PC-9 (cell line): ENCODE measurements at regions not wholly inside any gene's neighbourhood (a gene's known extent, or its start where the extent isn't known, plus 50 kb on each side); places are given as distances from the start of the nearest gene placed in this dataset.

Experiments
- BruUV-seq: library from RNA; stranded (reverse); fragments of 400-500 nt; replicated peaks from 2 replicates; lab custom pipeline; 2021; lab: Mats Ljungman, UMichigan
- CTCF ChIA-PET: fragments of 300-600 bp; sonication (Branson Sonifier 250); formaldehyde crosslinking; loops from one replicate; lab custom pipeline; 2022; ENCODE audit warnings: antibody characterized with exemption; lab: Charles Lee
- POLR2A ChIA-PET: fragments of 300-600 bp; sonication (Branson Sonifier 250); formaldehyde crosslinking; loops from one replicate; lab custom pipeline; 2022; ENCODE audit warnings: antibody characterized with exemption; ENCODE audit not compliant: unreplicated experiment; lab: Charles Lee
- DNase-seq, 2 experiments: peaks; one replicate each; pipeline versions ENCODE4 v3.0.0 to v3.0.0-alpha.2; 2015 to 2022; ENCODE audit warnings: mixed read lengths in 1 of 2
- H2AFZ ChIP-seq: fragments of 200-600 bp; sonication (generic); 2 replicates; pipeline ENCODE4 v1.8.1; 2017; ENCODE audit warnings: antibody characterized with exemption
- H3F3A ChIP-seq: fragments of 200-600 bp; sonication (generic); 2 replicates; pipeline ENCODE4 v1.8.1; 2017; ENCODE audit warnings: antibody characterized with exemption, mild to moderate bottlenecking, low read depth; ENCODE audit not compliant: insufficient read depth
- H3K27ac ChIP-seq: fragments of 200-600 bp; sonication (generic); 2 replicates; pipeline ENCODE4 v1.6.1; 2016; ENCODE audit warnings: mixed run types
- H3K27me3 ChIP-seq: fragments of 200-600 bp; sonication (generic); 2 replicates; pipeline ENCODE4 v1.6.1; 2016; ENCODE audit warnings: low read depth, mixed run types; ENCODE audit not compliant: insufficient read depth
- H3K36me3 ChIP-seq: fragments of 200-600 bp; sonication (generic); 2 replicates; pipeline ENCODE4 v1.6.1; 2016; ENCODE audit warnings: low read depth, mixed run types
- H3K4me1 ChIP-seq: fragments of 200-600 bp; sonication (generic); replicated peaks from 2 replicates; pipeline ENCODE4 v1.6.1; 2016; ENCODE audit warnings: mixed run types; ENCODE audit not compliant: insufficient read depth
- H3K4me2 ChIP-seq: fragments of 200-600 bp; sonication (generic); 2 replicates; pipeline ENCODE4 v1.6.1; 2017; ENCODE audit warnings: mixed run types
- H3K4me3 ChIP-seq: fragments of 200-600 bp; sonication (generic); 2 replicates; pipeline ENCODE4 v1.6.1; 2016; ENCODE audit warnings: mixed run types
- H3K79me2 ChIP-seq: fragments of 200-600 bp; sonication (generic); 2 replicates; pipeline ENCODE4 v1.6.1; 2017; ENCODE audit warnings: low read depth, mixed run types
- H3K9me2 ChIP-seq: fragments of 200-600 bp; sonication (generic); 2 replicates; pipeline ENCODE4 v1.8.1; 2017; ENCODE audit warnings: mild to moderate bottlenecking; ENCODE audit not compliant: insufficient read depth
- H3K9me3 ChIP-seq: fragments of 200-600 bp; sonication (generic); 2 replicates; pipeline ENCODE4 v1.8.1; 2016; ENCODE audit warnings: low read depth; ENCODE audit not compliant: insufficient read depth
- H4K20me1 ChIP-seq: fragments of 200-600 bp; sonication (generic); 2 replicates; pipeline ENCODE4 v1.8.1; 2017; ENCODE audit not compliant: insufficient read depth
- CTCF ChIP-seq: fragments of 200-600 bp; sonication (generic); conservative IDR thresholded peaks from 2 replicates; pipeline ENCODE4 v1.6.1; 2017; ENCODE audit warnings: mixed run types, antibody characterized with exemption, mild to moderate bottlenecking, moderate library complexity
- EZH2 ChIP-seq: fragments of 200-600 bp; sonication (generic); IDR thresholded peaks from 2 replicates; pipeline ENCODE4 v1.8.0; 2017; ENCODE audit warnings: antibody characterized with exemption, low read depth
- intact Hi-C: fragments of 100-400 bp; cut with micrococcal nuclease; formaldehyde crosslinking; loops from one replicate; pipeline ENCODE4 v1.10.0; 2022; ENCODE audit not compliant: unreplicated experiment

- Histone ChIP-seq H3K79me2 (no peaks in the 10 kb centered on the region), H4K20me1 (no peaks in the 10 kb centered on the region), H3K4me2 (no peak overlapping the region), H2AFZ (no peak overlapping the region), H3K4me3 (no peak overlapping the region), H3K27me3 (no peaks in the 10 kb centered on the region), H3K9me2 (no peaks in the 10 kb centered on the region), H3K36me3 (no peaks in the 10 kb centered on the region), H3F3A (no peaks in the 10 kb centered on the region), H3K4me1 (no peaks in the 10 kb centered on the region), H3K27ac (no peak overlapping the region), H3K9me3 (no peaks in the 10 kb centered on the region)
- CTCF ChIA-PET: no interaction called here
- intact Hi-C loops: no loop called here
- BruUV-seq: no TSS peak
- DNase-seq: no peak
- POLR2A ChIA-PET: no interaction called here
- TF ChIP-seq EZH2 (no peak), CTCF (no peak)
Observed at GRCh38 chr3:64935971-64936370, 248.2 kb upstream of the ADAMTS9 start.

GRCh38 chr3:64932666-64933342, 245.0 kb upstream of the ADAMTS9 start:
- H3K4me2 ChIP-seq: no peak overlapping the region
- H4K20me1 ChIP-seq: no peaks in the 10 kb centered on the region
- H3K27me3 ChIP-seq: no peaks in the 10 kb centered on the region
- H3K79me2 ChIP-seq: no peaks in the 10 kb centered on the region
- H3F3A ChIP-seq: no peaks in the 10 kb centered on the region
- POLR2A ChIA-PET: no interaction called here
- intact Hi-C loops: no loop called here
- H3K9me3 ChIP-seq: no peaks in the 10 kb centered on the region
- CTCF ChIA-PET: no interaction called here
- H3K4me1 ChIP-seq: no peaks in the 10 kb centered on the region
- no peak overlapping the region for H3K4me3 ChIP-seq
- no peak overlapping the region for H3K27ac ChIP-seq
- TF ChIP-seq EZH2 (no peak), CTCF (no peak)
- no peak overlapping the region for H2AFZ ChIP-seq
- H3K9me2 ChIP-seq: no peaks in the 10 kb centered on the region
- DNase-seq: no peak
- no TSS peak for BruUV-seq
- no peaks in the 10 kb centered on the region for H3K36me3 ChIP-seq

DNA sequence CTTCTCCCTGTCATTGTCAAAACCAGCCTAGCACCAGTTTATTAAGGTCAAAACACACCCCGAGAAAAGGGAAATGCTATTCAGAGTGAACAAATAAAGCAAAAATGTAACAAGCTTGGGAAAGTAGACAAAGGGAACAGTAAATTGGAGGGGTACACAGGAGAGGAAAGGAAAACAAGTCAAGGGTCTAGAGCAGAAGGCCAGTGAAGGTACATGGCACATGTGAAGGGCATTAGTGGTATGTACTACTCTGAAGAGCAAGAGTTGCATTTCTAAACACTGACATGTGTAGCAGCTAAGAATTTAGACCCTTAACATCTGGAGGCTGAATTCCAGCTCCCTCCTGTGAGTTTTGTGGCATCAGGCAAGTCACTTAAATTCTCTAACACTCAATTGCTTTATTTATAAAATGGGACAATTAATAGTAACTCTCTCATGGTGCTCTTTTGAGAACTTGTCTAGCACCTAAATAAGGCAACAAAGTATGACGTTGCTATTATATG, 244.3 kb upstream of the ADAMTS9 start:
- no peaks in the 10 kb centered on the region for H3K79me2 ChIP-seq
- no peak for TF ChIP-seq CTCF
- no peak for TF ChIP-seq EZH2
- H3K9me2 ChIP-seq: no peaks in the 10 kb centered on the region
- H3F3A ChIP-seq: no peaks in the 10 kb centered on the region
- H3K9me3 ChIP-seq: no peaks in the 10 kb centered on the region
- CTCF ChIA-PET: no interaction called here
- intact Hi-C loops: no loop called here
- POLR2A ChIA-PET: interaction anchor here (0.6 kb wide), 1 partner anchor 164 kb away, joined by 6 read pairs; no protein-coding TSS in a partner anchor
- H3K27me3 ChIP-seq: no peaks in the 10 kb centered on the region
- no peaks in the 10 kb centered on the region for H3K4me1 ChIP-seq
- H3K27ac ChIP-seq: no peak overlapping the region
- DNase-seq: no peak
- H3K4me3 ChIP-seq: no peak overlapping the region
- BruUV-seq: no TSS peak
- H3K36me3 ChIP-seq: no peaks in the 10 kb centered on the region
- H2AFZ ChIP-seq: no peak overlapping the region
- no peaks in the 10 kb centered on the region for H4K20me1 ChIP-seq
- H3K4me2 ChIP-seq: no peak overlapping the region
